ENCODE measurements at regions not wholly inside any gene's neighbourhood (a gene's known extent, or its start where the extent isn't known, plus 50 kb on each side); places are given as distances from the start of the nearest gene placed in this dataset.

DNA sequence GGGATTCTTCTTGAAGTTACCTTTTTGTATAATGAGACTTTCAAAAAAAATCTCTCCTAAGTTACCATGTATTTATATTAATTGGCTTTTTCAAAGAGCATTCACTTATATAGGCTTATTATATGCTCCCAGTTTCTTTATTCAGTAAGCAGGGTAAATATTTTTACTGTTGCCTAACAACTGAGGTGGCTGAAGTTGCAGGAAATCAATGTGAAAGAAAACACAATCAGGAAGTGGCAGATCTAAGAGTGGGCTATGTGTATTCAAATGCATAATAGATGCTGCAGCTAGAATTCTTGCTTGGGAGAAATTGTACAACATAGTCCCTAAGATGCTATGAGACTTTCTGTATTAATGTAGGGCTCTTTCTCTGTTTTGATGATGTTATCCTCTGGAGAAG is 606.9 kb downstream of the NUF2 start:
- Histone ChIP-seq H3K27me3 (ENCODE audit: insufficient read depth, low read length) (no peaks in the 10 kb centered on the region), H3K27ac (ENCODE audit: low read depth, low read length) (no peak overlapping the region), H3K79me2 (ENCODE audit: insufficient read depth, low read length) (no peaks in the 10 kb centered on the region), H3K36me3 (ENCODE audit: insufficient read depth, low read length) (no peaks in the 10 kb centered on the region), H2AFZ (ENCODE audit: low read length) (no peak overlapping the region), H3K9me3 (ENCODE audit: low read depth, low read length) (no peaks in the 10 kb centered on the region), H4K20me1 (ENCODE audit: insufficient read depth, low read length) (no peaks in the 10 kb centered on the region), H3K4me2 (ENCODE audit: insufficient read depth, low read length) (no peak overlapping the region), H3K4me3 (ENCODE audit: insufficient read depth, low read length) (no peak overlapping the region), H3K4me1 (ENCODE audit: insufficient read depth, low read length) (no peaks in the 10 kb centered on the region)
- DNase-seq (ENCODE audit: insufficient read length, low spot score, missing footprints), result no peak
- TF ChIP-seq, protein P1, sequence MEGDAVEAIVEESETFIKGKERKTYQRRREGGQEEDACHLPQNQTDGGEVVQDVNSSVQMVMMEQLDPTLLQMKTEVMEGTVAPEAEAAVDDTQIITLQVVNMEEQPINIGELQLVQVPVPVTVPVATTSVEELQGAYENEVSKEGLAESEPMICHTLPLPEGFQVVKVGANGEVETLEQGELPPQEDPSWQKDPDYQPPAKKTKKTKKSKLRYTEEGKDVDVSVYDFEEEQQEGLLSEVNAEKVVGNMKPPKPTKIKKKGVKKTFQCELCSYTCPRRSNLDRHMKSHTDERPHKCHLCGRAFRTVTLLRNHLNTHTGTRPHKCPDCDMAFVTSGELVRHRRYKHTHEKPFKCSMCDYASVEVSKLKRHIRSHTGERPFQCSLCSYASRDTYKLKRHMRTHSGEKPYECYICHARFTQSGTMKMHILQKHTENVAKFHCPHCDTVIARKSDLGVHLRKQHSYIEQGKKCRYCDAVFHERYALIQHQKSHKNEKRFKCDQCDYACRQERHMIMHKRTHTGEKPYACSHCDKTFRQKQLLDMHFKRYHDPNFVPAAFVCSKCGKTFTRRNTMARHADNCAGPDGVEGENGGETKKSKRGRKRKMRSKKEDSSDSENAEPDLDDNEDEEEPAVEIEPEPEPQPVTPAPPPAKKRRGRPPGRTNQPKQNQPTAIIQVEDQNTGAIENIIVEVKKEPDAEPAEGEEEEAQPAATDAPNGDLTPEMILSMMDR (IDR thresholded peaks at IDR 0.05; ENCODE audit: extremely low read depth, low read depth, low read length), result no peak

- Histone ChIP-seq H4K20me1 (ENCODE audit: insufficient read depth, low read length) (no peaks in the 10 kb centered on the region), H3K27me3 (ENCODE audit: insufficient read depth, low read length) (no peaks in the 10 kb centered on the region), H3K9me3 (ENCODE audit: low read depth, low read length) (no peaks in the 10 kb centered on the region), H3K4me1 (ENCODE audit: insufficient read depth, low read length) (no peaks in the 10 kb centered on the region), H3K36me3 (ENCODE audit: insufficient read depth, low read length) (no peaks in the 10 kb centered on the region), H3K79me2 (ENCODE audit: insufficient read depth, low read length) (no peaks in the 10 kb centered on the region), H2AFZ (ENCODE audit: low read length) (no peak overlapping the region), H3K27ac (ENCODE audit: low read depth, low read length) (no peak overlapping the region), H3K4me3 (ENCODE audit: insufficient read depth, low read length) (no peak overlapping the region), H3K4me2 (ENCODE audit: insufficient read depth, low read length) (no peak overlapping the region)
- no peak for DNase-seq (ENCODE audit: insufficient read length, low spot score, missing footprints)
- TF ChIP-seq, protein P1 (IDR thresholded peaks at IDR 0.05; ENCODE audit: extremely low read depth, low read depth, low read length), result no peak
Observed at GRCh38 chr1:163932901-163933300, 611.1 kb downstream of the NUF2 start.

- Histone ChIP-seq H3K4me3 (ENCODE audit: insufficient read depth, low read length) (no peak overlapping the region), H3K27me3 (ENCODE audit: insufficient read depth, low read length) (no peaks in the 10 kb centered on the region), H3K79me2 (ENCODE audit: insufficient read depth, low read length) (no peaks in the 10 kb centered on the region), H3K36me3 (ENCODE audit: insufficient read depth, low read length) (no peaks in the 10 kb centered on the region), H2AFZ (ENCODE audit: low read length) (no peak overlapping the region), H3K4me1 (ENCODE audit: insufficient read depth, low read length) (no peaks in the 10 kb centered on the region), H4K20me1 (ENCODE audit: insufficient read depth, low read length) (no peaks in the 10 kb centered on the region), H3K9me3 (ENCODE audit: low read depth, low read length) (no peaks in the 10 kb centered on the region), H3K27ac (ENCODE audit: low read depth, low read length) (no peak overlapping the region), H3K4me2 (ENCODE audit: insufficient read depth, low read length) (no peak overlapping the region)
- no peak for DNase-seq (ENCODE audit: insufficient read length, low spot score, missing footprints)
- TF ChIP-seq, protein P1 (IDR thresholded peaks at IDR 0.05; ENCODE audit: extremely low read depth, low read depth, low read length), result no peak
Observed at GRCh38 chr1:163933437-163933836, 611.7 kb downstream of the NUF2 start.

DNA sequence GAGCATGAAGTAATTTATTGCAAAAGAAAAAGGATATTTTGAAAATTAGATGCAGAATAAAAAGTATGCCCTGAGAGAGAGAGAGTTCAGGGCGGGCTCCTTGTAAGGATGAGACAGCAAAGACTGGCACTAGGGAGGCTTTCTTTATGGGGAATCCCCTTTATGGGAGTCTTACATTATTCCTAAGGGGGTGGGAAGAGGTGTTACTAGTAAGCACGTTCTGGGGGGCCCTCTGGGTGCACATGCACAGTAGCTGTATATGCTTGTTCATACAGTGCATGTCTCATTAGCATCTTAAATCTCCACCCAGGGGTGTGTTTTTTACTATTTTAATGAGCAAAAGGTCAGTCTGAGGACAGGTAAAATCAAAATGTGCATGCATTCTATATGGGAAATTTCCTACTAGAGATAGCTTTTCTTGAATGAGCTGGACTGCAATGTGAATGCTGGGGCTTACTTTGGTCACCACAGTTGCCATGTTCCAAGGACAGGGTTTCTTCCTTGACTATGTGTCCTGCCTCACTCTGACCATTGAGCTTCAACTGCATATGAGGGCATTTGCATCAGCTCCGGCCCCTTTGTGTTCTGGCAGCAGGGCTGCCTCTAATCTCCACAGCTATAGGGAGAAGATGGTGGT is 614.1 kb downstream of the NUF2 start:
- Histone ChIP-seq H3K36me3 (ENCODE audit: insufficient read depth, low read length) (no peaks in the 10 kb centered on the region), H3K9me3 (ENCODE audit: low read depth, low read length) (no peaks in the 10 kb centered on the region), H3K4me1 (ENCODE audit: insufficient read depth, low read length) (no peaks in the 10 kb centered on the region), H3K4me3 (ENCODE audit: insufficient read depth, low read length) (no peak overlapping the region), H4K20me1 (ENCODE audit: insufficient read depth, low read length) (no peaks in the 10 kb centered on the region), H3K27ac (ENCODE audit: low read depth, low read length) (no peak overlapping the region), H3K4me2 (ENCODE audit: insufficient read depth, low read length) (no peak overlapping the region), H2AFZ (ENCODE audit: low read length) (no peak overlapping the region), H3K79me2 (ENCODE audit: insufficient read depth, low read length) (no peaks in the 10 kb centered on the region), H3K27me3 (ENCODE audit: insufficient read depth, low read length) (no peaks in the 10 kb centered on the region)
- TF ChIP-seq, protein P1 (IDR thresholded peaks at IDR 0.05; ENCODE audit: extremely low read depth, low read depth, low read length), result no peak
- DNase-seq (ENCODE audit: insufficient read length, low spot score, missing footprints), result no peak
